Gastroesophageal sphincter (tissue), 3 donors: ENCODE measurements at regions not wholly inside any gene's neighbourhood (a gene's known extent, or its start where the extent isn't known, plus 50 kb on each side); places are given as distances from the start of the nearest gene placed in this dataset.

Source experiments
- EP300 ChIP-seq: sonication (generic); formaldehyde crosslinking; IDR thresholded peaks from one replicate; pipeline ENCODE4 v1.6.1; 2017; ENCODE audit warnings: antibody characterized with exemption, mild to moderate bottlenecking
- POLR2AphosphoS5 ChIP-seq: sonication (generic); formaldehyde crosslinking; IDR thresholded peaks from one replicate; pipeline ENCODE4 v1.6.1; 2017; ENCODE audit warnings: antibody characterized with exemption
- TF ChIP-seq, protein P1 (sequence below), 4 experiments: fragments of 200-600 bp in 2 of 4; fragments of 450-650 bp in 2 of 4; sonication (generic) in 1 of 4; IDR thresholded peaks; one replicate each; pipeline ENCODE4 v1.5.1; 2017 to 2019; ENCODE audit warnings: antibody characterized with exemption in 4 of 4, mild to moderate bottlenecking in 2 of 4, moderate library complexity in 2 of 4

DNA sequence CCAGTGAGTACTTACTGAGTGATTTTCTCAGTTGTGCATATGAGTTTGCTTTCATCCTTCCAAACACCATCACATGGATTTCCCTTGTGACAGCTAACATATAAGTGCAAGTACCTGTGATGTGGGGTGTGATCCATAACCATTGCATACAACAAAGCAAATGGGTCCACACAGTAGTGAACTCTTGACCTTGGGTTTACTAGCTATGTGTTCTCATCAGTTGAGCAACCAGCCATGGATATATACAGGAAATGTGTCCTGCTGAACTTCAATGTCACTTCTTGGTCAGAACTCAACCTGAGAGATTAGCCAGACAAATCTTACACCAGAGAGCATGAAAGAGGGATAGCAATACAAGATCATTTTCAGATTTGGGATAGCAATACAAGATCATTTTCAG, 420.9 kb upstream of the KCNH7 start:
- TF ChIP-seq EP300, result no peak
- TF ChIP-seq, protein P1, sequence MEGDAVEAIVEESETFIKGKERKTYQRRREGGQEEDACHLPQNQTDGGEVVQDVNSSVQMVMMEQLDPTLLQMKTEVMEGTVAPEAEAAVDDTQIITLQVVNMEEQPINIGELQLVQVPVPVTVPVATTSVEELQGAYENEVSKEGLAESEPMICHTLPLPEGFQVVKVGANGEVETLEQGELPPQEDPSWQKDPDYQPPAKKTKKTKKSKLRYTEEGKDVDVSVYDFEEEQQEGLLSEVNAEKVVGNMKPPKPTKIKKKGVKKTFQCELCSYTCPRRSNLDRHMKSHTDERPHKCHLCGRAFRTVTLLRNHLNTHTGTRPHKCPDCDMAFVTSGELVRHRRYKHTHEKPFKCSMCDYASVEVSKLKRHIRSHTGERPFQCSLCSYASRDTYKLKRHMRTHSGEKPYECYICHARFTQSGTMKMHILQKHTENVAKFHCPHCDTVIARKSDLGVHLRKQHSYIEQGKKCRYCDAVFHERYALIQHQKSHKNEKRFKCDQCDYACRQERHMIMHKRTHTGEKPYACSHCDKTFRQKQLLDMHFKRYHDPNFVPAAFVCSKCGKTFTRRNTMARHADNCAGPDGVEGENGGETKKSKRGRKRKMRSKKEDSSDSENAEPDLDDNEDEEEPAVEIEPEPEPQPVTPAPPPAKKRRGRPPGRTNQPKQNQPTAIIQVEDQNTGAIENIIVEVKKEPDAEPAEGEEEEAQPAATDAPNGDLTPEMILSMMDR (IDR thresholded peaks at IDR 0.05), result no peak
- no peak for TF ChIP-seq POLR2AphosphoS5
